ENCODE measurements at regions not wholly inside any gene's neighbourhood (a gene's known extent, or its start where the extent isn't known, plus 50 kb on each side); places are given as distances from the start of the nearest gene placed in this dataset.

- DNase-seq (ENCODE audit: insufficient read length, low spot score), result no peak
- FAIRE-seq, result no peak
These were observed 463.7 kb upstream of the TLE4 start for GRCh38 chr9:79107911-79108676.

- DNase-seq (ENCODE audit: insufficient read length, low spot score), result no peak
- FAIRE-seq, result no peak
These were observed 460.1 kb upstream of the TLE4 start for GRCh38 chr9:79111653-79112052.

- FAIRE-seq (no peak), DNase-seq (ENCODE audit: insufficient read length, low spot score) (no peak)
These were observed 456.6 kb upstream of the TLE4 start for GRCh38 chr9:79115176-79115575.

GRCh38 chr9:79116041-79116440, 455.7 kb upstream of the TLE4 start:
- DNase-seq (ENCODE audit: insufficient read length, low spot score), result no peak
- FAIRE-seq, result no peak

- no peak for FAIRE-seq
- DNase-seq (ENCODE audit: insufficient read length, low spot score), result no peak
These were observed 455.1 kb upstream of the TLE4 start for GRCh38 chr9:79116709-79117108.

GRCh38 chr9:79120533-79120932, 451.2 kb upstream of the TLE4 start:
- FAIRE-seq (no peak), DNase-seq (ENCODE audit: insufficient read length, low spot score) (no peak)

GRCh38 chr9:79120941-79121340, 450.8 kb upstream of the TLE4 start:
- FAIRE-seq, result no peak

GRCh38 chr9:79123415-79123814, 448.4 kb upstream of the TLE4 start:
- FAIRE-seq (no peak), DNase-seq (ENCODE audit: insufficient read length, low spot score) (no peak)

More at GRCh38 chr9:79120941-79121340, 450.8 kb upstream of the TLE4 start:
- no peak for DNase-seq (ENCODE audit: insufficient read length, low spot score)

GRCh38 chr9:79127661-79128060, 444.1 kb upstream of the TLE4 start:
- DNase-seq (ENCODE audit: insufficient read length, low spot score), result no peak
- no peak for FAIRE-seq

- FAIRE-seq (peak; percentile 13), DNase-seq (ENCODE audit: insufficient read length, low spot score) (peak; percentile 33)
These were observed 441.8 kb upstream of the TLE4 start for GRCh38 chr9:79129865-79130480.

GRCh38 chr9:79131246-79131774, 440.5 kb upstream of the TLE4 start:
- no peak for FAIRE-seq
- no peak for DNase-seq (ENCODE audit: insufficient read length, low spot score)

- no peak for DNase-seq (ENCODE audit: insufficient read length, low spot score)
- no peak for FAIRE-seq
These were observed 439.9 kb upstream of the TLE4 start for GRCh38 chr9:79131824-79132377.

- FAIRE-seq (peak; percentile 68), DNase-seq (ENCODE audit: insufficient read length, low spot score) (peak; percentile 13)
These were observed 437.1 kb upstream of the TLE4 start for GRCh38 chr9:79134654-79135053.

- FAIRE-seq (no peak), DNase-seq (ENCODE audit: insufficient read length, low spot score) (no peak)
These were observed 435.9 kb upstream of the TLE4 start for GRCh38 chr9:79135681-79136415.

GRCh38 chr9:79140751-79141150, 431.0 kb upstream of the TLE4 start:
- FAIRE-seq, result no peak
- DNase-seq (ENCODE audit: insufficient read length, low spot score), result no peak

- no peak for DNase-seq (ENCODE audit: insufficient read length, low spot score)
These were observed 428.6 kb upstream of the TLE4 start for GRCh38 chr9:79143211-79143610.

GRCh38 chr9:79145442-79145841, 426.3 kb upstream of the TLE4 start:
- no peak for DNase-seq (ENCODE audit: insufficient read length, low spot score)

More at GRCh38 chr9:79143211-79143610, 428.6 kb upstream of the TLE4 start:
- FAIRE-seq, result no peak

GRCh38 chr9:79149585-79149984, 422.2 kb upstream of the TLE4 start:
- FAIRE-seq (no peak), DNase-seq (ENCODE audit: insufficient read length, low spot score) (no peak)

More at GRCh38 chr9:79145442-79145841, 426.3 kb upstream of the TLE4 start:
- FAIRE-seq, result no peak

GRCh38 chr9:79151791-79152190, 420.0 kb upstream of the TLE4 start:
- FAIRE-seq, result no peak
- DNase-seq (ENCODE audit: insufficient read length, low spot score), result no peak

- no peak for FAIRE-seq
- DNase-seq (ENCODE audit: insufficient read length, low spot score), result no peak
These were observed 419.5 kb upstream of the TLE4 start for GRCh38 chr9:79152306-79152705.

GRCh38 chr9:79154806-79155205, 417.0 kb upstream of the TLE4 start:
- DNase-seq (ENCODE audit: insufficient read length, low spot score) (no peak), FAIRE-seq (no peak)

Measured in HTR-8/SVneo (cell line).